Activated CD8-positive, alpha-beta T cell treated with anti-CD3 and anti-CD28 coated beads, Interleukin-2, amount 10 ng/mL, durations not matched to agents 7 days and 5 days (primary cell): ENCODE measurements at regions not wholly inside any gene's neighbourhood (a gene's known extent, or its start where the extent isn't known, plus 50 kb on each side); places are given as distances from the start of the nearest gene placed in this dataset.

Experiments
- ATAC-seq: fragments of 150-1000 bp; cut with Tn5 transposase; one replicate; pipeline ENCODE4 v1.10.0; 2021; ENCODE audit warnings: moderate library complexity
- CTCF ChIA-PET: fragments of 350-600 bp; sonication (Branson Sonifier 250); formaldehyde crosslinking; loops from one replicate; lab custom pipeline; 2021; ENCODE audit warnings: antibody characterized with exemption; lab: Charles Lee
- POLR2A ChIA-PET: fragments of 350-600 bp; sonication (Branson Sonifier 250); formaldehyde crosslinking; loops from one replicate; lab custom pipeline; 2021; ENCODE audit warnings: antibody characterized with exemption; lab: Charles Lee
- DNase-seq: peaks from one replicate; pipeline ENCODE4 v3.0.0-alpha.2; 2020
- H3K27ac Mint-ChIP-seq: one replicate; pipeline ENCODE4 v1.8.0; 2021; ENCODE audit warnings: mild to moderate bottlenecking, mixed read lengths
- H3K27me3 Mint-ChIP-seq: one replicate; pipeline ENCODE4 v1.8.0; 2021; ENCODE audit warnings: low read depth, mixed read lengths
- H3K36me3 Mint-ChIP-seq: one replicate; pipeline ENCODE4 v1.8.0; 2021; ENCODE audit warnings: low read depth, mixed read lengths
- H3K4me1 Mint-ChIP-seq: one replicate; pipeline ENCODE4 v1.8.0; 2021; ENCODE audit warnings: low read depth, mixed read lengths
- H3K4me3 Mint-ChIP-seq: one replicate; pipeline ENCODE4 v1.8.0; 2021; ENCODE audit warnings: mild to moderate bottlenecking, mixed read lengths
- H3K9me3 Mint-ChIP-seq: one replicate; pipeline ENCODE4 v1.8.0; 2022; ENCODE audit warnings: mixed read lengths; ENCODE audit not compliant: insufficient read depth

DNA sequence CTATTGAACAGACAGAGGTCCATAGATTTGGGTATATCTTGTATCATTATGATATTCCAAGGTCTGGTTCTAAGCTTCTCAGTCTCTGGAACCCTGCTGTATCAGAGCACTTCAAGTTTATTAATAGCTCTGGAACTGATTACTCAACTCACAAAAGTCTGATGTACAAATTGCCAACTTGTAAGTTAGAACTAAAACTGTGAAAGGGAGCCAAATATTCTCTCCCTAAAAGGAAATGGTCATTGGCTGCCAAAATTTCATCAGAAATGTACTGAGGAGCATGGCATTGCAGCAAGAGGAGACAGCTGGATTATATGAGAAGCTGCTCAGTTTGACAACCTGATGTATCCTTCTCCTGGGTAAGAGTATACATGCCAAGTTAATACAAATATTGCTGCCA, 828.8 kb upstream of the SEL1L start:
- CTCF ChIA-PET = no interaction called here
- DNase-seq = no peak
- ATAC-seq = no peak
- Mint-ChIP-seq H3K4me3 (no peak overlapping the region), H3K9me3 (peaks cover 5% of the 10 kb centered on the region), H3K27ac (no peak overlapping the region), H3K36me3 (no peaks in the 10 kb centered on the region), H3K27me3 (no peaks in the 10 kb centered on the region), H3K4me1 (no peaks in the 10 kb centered on the region)
- POLR2A ChIA-PET = no interaction called here

DNA sequence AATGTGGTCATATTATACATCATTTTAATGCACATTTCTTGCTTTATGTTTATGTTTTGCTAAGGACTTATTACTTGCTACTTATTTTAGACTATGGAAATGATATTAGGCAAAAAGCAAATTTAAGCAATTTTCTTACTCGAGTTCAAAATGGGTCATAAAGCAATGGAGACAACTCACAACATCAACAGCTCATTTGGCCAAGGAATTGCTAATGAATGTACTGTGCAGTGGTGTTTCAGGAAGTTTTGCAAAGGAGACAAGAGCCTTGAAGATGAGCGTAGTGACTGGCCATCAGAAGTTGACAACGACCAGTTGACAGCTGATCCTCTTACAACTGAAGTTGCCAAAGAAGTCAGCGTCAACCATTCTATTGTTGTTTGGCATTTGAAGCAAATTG, 831.8 kb upstream of the SEL1L start:
- Mint-ChIP-seq H3K9me3 (peaks cover 5% of the 10 kb centered on the region), H3K27me3 (no peaks in the 10 kb centered on the region), H3K27ac (no peak overlapping the region), H3K4me1 (no peaks in the 10 kb centered on the region), H3K4me3 (no peak overlapping the region), H3K36me3 (no peaks in the 10 kb centered on the region)
- CTCF ChIA-PET = no interaction called here
- DNase-seq (no peak), ATAC-seq (no peak)
- POLR2A ChIA-PET = no interaction called here

DNA sequence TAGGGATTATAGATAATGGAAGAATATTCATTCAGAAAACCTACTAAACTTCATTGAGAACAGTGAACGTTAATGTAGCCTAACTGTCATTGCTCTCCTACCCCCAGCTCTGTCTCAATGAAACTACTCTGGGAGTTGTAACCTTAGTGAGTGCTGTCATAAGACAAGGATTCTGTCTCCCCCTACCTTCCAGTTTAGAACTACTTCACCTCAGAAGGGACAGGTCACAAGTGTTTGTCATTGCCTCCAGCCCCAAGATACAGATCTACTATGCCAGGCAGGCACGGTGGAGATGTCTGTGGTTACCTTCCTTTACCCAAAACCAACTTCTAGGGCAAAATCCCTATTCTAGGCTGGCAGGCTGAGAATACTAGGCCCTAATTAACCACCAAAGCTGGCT, 833.1 kb upstream of the SEL1L start:
- Mint-ChIP-seq H3K9me3 (peaks cover 5% of the 10 kb centered on the region), H3K4me3 (no peak overlapping the region), H3K27me3 (no peaks in the 10 kb centered on the region), H3K27ac (no peak overlapping the region), H3K4me1 (no peaks in the 10 kb centered on the region), H3K36me3 (no peaks in the 10 kb centered on the region)
- ChIA-PET POLR2A (no interaction called here), CTCF (no interaction called here)
- DNase-seq (no peak), ATAC-seq (no peak)

DNA sequence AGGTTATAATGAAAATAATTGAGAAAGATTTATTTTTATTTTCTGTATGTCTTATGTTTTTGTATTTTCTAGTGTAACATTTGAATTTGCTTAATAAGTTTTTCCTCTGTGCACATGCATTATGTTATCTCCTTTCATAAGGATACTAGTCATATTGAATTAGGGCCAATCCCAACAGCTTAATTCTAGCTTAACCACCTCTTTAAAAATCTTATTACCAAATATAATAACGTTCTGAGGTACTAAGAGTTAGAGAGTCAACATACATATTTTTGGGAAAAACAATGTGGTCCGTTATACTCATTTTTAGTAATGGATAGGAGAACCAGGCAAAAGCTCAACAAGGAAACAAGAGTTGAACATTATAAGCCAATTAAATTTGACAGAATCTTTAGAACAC, 845.6 kb upstream of the SEL1L start:
- H3K27me3 Mint-ChIP-seq = no peaks in the 10 kb centered on the region
- H3K9me3 Mint-ChIP-seq = peaks cover 4% of the 10 kb centered on the region
- POLR2A ChIA-PET = no interaction called here
- CTCF ChIA-PET = no interaction called here
- H3K36me3 Mint-ChIP-seq = no peaks in the 10 kb centered on the region
- DNase-seq (no peak), ATAC-seq (no peak)
- no peaks in the 10 kb centered on the region for H3K4me1 Mint-ChIP-seq
- H3K27ac Mint-ChIP-seq = no peak overlapping the region
- H3K4me3 Mint-ChIP-seq = no peak overlapping the region

DNA sequence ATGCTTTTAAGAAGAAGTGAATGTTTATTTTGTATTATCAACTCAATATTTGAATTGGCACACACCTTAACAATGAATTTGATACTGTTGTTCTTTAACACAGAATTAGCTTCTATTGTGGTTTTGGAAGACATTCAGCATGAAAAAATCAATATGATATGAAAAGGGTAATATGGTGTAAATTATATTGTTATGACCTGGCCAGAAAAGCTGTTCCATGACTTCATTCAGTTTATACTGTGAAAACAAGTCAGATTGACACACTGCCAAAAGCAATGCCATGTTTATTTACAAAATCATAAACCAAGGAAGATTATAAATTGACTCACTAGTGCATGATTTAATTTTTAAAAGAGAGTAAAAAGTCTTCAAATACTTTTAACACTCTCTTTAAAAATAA, 851.4 kb upstream of the SEL1L start:
- Mint-ChIP-seq H3K4me3 (no peak overlapping the region), H3K9me3 (peaks cover 9% of the 10 kb centered on the region), H3K27me3 (no peaks in the 10 kb centered on the region), H3K4me1 (no peaks in the 10 kb centered on the region), H3K27ac (no peak overlapping the region), H3K36me3 (no peaks in the 10 kb centered on the region)
- ATAC-seq (no peak), DNase-seq (no peak)
- ChIA-PET POLR2A (no interaction called here), CTCF (no interaction called here)

DNA sequence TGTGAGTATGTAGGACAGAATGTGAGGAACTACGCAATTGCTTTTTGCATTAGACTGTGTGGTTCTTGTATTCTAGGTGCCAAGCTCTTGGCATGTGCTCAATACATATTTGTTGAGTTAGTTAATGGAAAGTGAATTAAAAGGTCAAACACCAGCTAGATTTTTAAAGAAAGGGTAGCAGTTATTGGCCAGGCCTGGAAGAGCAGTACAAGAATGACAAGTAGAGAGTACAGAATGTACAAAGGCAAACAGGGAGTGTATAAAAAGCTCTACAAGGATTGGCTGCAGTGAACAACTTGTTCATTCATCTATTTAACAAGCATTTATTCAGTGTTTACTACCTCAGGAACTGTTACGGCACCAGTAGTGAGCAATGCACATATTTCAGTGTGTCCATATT, 854.0 kb upstream of the SEL1L start:
- no peaks in the 10 kb centered on the region for H3K4me1 Mint-ChIP-seq
- H3K27me3 Mint-ChIP-seq = no peaks in the 10 kb centered on the region
- no peak overlapping the region for H3K4me3 Mint-ChIP-seq
- CTCF ChIA-PET = no interaction called here
- ATAC-seq (no peak), DNase-seq (no peak)
- H3K27ac Mint-ChIP-seq = no peak overlapping the region
- POLR2A ChIA-PET = no interaction called here
- H3K36me3 Mint-ChIP-seq = no peaks in the 10 kb centered on the region
- H3K9me3 Mint-ChIP-seq = peaks cover 9% of the 10 kb centered on the region

DNA sequence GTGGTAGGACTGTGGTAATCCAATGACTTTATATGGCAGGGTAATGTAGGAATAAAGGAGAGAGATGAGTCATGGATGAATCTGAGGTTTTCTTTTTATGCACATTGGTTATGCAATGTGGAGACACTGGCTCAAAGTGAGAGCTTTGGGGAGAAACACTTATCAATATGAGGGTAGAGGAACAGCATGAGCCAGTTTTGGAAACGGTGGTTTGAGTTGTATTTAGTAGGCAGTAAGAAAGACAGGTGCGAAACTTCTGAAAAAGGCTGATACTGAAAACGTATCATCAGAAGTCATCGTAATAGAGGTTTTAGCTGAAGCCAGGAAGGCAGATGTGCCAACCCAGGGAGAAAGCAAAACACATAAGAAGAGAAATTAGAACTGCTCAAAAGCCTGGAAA, 854.8 kb upstream of the SEL1L start:
- Mint-ChIP-seq H3K27me3 (no peaks in the 10 kb centered on the region), H3K4me3 (no peak overlapping the region), H3K4me1 (no peaks in the 10 kb centered on the region), H3K27ac (no peak overlapping the region), H3K36me3 (no peaks in the 10 kb centered on the region), H3K9me3 (peaks cover 9% of the 10 kb centered on the region)
- CTCF ChIA-PET = no interaction called here
- ATAC-seq = no peak
- no peak for DNase-seq
- POLR2A ChIA-PET = no interaction called here

DNA sequence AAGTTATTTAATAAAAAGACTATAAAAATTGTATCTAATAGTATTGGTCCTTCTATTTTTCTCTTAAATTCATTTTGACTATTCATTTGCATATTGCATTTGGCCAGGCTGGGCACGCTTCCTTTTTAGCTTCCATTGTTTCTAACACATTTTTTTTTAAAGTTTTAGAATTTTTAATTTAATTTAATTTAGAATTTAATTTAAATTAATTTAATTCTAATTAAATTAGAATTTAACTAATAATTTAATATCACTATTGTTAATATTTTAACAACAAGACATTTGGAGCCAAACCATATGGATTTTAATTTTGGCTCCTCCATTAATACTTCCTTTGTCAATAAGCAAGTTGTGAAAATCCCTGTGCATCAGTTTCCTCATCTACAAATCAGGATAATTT, 856.9 kb upstream of the SEL1L start:
- no peaks in the 10 kb centered on the region for H3K4me1 Mint-ChIP-seq
- H3K4me3 Mint-ChIP-seq = no peak overlapping the region
- peaks cover 9% of the 10 kb centered on the region for H3K9me3 Mint-ChIP-seq
- H3K27ac Mint-ChIP-seq = no peak overlapping the region
- no peak for ATAC-seq
- DNase-seq = no peak
- no peaks in the 10 kb centered on the region for H3K27me3 Mint-ChIP-seq
- ChIA-PET CTCF (no interaction called here), POLR2A (no interaction called here)
- H3K36me3 Mint-ChIP-seq = no peaks in the 10 kb centered on the region

DNA sequence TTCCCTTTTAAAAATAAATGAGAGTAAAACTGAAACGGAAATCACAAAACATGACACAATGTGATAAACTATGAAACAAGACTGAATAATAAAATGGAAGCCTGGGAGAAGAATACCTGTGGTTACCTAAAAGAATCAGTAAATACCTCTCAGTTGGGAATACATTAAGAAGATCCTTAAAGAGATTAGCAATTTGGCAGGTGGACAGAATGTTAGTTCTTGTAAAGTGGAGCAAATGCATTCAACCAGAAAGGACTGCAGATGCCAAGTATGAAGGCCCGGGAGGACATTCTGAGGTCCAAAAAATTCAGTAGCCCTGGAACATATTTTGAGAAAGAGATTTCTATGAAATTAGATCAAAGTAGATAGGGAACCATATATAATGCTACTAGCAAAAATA, 861.3 kb upstream of the SEL1L start:
- Mint-ChIP-seq H3K27me3 (no peaks in the 10 kb centered on the region), H3K9me3 (no peaks in the 10 kb centered on the region)
- ATAC-seq = no peak

DNA sequence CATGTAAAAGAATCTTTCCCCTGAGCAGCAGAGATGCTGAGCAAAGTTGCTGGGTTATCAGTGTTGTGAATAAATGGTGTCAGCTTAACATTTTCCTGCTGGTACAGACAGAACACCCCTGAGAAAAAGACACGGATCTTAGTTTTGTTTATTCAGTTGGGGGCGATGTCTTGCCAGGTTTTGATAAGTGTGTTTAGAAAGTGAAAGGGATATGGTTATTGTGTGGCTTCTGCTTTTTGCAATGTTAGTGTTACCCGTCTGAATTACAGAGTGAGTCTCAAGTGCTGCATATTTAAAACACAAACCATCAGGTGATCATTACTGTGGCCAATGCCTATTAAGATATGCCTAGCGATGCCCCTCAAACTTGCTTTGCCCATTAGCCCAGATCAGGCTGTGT, 864.6 kb upstream of the SEL1L start:
- Mint-ChIP-seq H3K4me3 (no peak overlapping the region), H3K27me3 (no peaks in the 10 kb centered on the region), H3K4me1 (no peaks in the 10 kb centered on the region), H3K9me3 (no peaks in the 10 kb centered on the region), H3K36me3 (no peaks in the 10 kb centered on the region), H3K27ac (no peak overlapping the region)
- ATAC-seq (no peak), DNase-seq (no peak)
- ChIA-PET POLR2A (no interaction called here), CTCF (no interaction called here)

More for the DNA sequence above, 861.3 kb upstream of the SEL1L start:
- Mint-ChIP-seq H3K4me3 (no peak overlapping the region), H3K27ac (no peak overlapping the region), H3K4me1 (no peaks in the 10 kb centered on the region), H3K36me3 (no peaks in the 10 kb centered on the region)
- DNase-seq = no peak
- POLR2A ChIA-PET = no interaction called here
- CTCF ChIA-PET = no interaction called here

DNA sequence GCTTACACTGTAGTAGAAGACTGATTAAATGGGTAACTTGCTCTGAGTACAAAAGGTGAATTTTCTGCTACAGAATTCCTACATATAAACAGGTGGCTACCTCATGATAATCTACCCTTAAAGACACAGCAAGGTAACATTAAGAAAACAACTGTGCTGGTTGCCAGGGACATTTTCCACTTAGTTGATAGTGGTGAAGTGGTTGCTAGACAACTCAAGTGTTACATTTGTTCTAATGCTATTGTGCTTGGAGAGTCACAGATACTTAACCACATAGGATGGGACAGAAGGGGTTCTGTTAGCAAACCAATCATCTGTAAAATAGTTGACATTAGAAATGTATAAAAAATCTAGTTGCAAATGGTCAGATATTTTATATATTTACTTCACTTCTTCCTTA, 870.3 kb upstream of the SEL1L start:
- no peak for DNase-seq
- ChIA-PET CTCF (no interaction called here), POLR2A (no interaction called here)
- Mint-ChIP-seq H3K36me3 (no peaks in the 10 kb centered on the region), H3K27me3 (no peaks in the 10 kb centered on the region), H3K4me3 (no peak overlapping the region), H3K27ac (no peak overlapping the region), H3K9me3 (peaks cover 5% of the 10 kb centered on the region), H3K4me1 (no peaks in the 10 kb centered on the region)
- no peak for ATAC-seq

DNA sequence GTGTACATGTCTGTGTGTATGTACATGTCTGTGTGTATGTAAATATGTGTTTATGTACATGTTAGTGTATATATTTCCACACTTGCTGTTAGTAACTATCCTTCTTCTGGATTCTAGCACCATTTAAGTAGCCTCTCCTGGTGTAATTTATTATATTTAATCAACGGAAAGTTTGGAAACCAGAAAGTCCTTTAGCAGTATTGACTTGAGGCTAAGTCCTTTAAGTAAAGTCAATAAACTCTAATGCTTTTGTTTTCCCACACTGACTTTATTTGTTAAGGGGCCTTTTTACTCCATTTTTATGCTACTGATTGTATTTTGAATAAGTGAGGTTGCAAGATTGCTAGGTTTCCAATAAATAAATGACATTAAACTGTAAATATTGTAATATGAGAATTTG, 876.4 kb upstream of the SEL1L start:
- H3K36me3 Mint-ChIP-seq = no peaks in the 10 kb centered on the region
- DNase-seq = no peak
- H3K4me1 Mint-ChIP-seq = no peaks in the 10 kb centered on the region
- ChIA-PET POLR2A (no interaction called here), CTCF (no interaction called here)
- no peak overlapping the region for H3K4me3 Mint-ChIP-seq
- peaks cover 5% of the 10 kb centered on the region for H3K9me3 Mint-ChIP-seq
- no peak for ATAC-seq
- H3K27ac Mint-ChIP-seq = no peak overlapping the region
- no peaks in the 10 kb centered on the region for H3K27me3 Mint-ChIP-seq

DNA sequence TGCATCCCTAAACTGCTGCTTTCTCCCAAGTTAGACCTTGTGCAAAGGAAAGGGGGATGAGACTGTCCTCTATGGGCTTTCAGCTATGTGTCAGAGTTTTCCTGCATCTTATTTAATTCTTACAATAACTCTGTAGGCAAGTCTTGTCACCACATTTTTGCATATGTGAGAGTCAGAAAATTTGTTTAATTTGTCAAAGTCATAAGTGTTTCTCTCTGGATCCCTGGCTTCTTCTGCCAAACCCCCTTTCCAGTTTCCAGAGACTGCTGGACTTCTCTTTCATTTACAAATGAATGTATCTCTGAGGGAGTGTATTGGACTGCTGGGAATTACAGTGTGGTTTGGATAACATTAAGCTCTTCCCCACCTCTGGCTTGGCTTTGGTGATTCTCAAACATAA, 877.6 kb upstream of the SEL1L start:
- H3K4me1 Mint-ChIP-seq = no peaks in the 10 kb centered on the region
- ATAC-seq = no peak
- CTCF ChIA-PET = no interaction called here
- POLR2A ChIA-PET = no interaction called here
- DNase-seq = no peak
- peaks cover 10% of the 10 kb centered on the region for H3K9me3 Mint-ChIP-seq
- H3K36me3 Mint-ChIP-seq = no peaks in the 10 kb centered on the region
- H3K27ac Mint-ChIP-seq = no peak overlapping the region
- no peaks in the 10 kb centered on the region for H3K27me3 Mint-ChIP-seq
- H3K4me3 Mint-ChIP-seq = no peak overlapping the region
